GM21447 (cell line): ENCODE measurements at regions not wholly inside any gene's neighbourhood (a gene's known extent, or its start where the extent isn't known, plus 50 kb on each side); places are given as distances from the start of the nearest gene placed in this dataset.
A peak's percentile ranks its signal among the peaks of the same experiment; 100 is the strongest.
"Not testable (repeated sequence)": the region's sequence is repeated elsewhere in the genome, so short reads cannot be mapped to it uniquely, and the experiment has no call there.

Experiments
- ATAC-seq: cut with Tn5 transposase; IDR thresholded peaks from one replicate; pipeline ENCODE4 v1.9.1; 2021; ENCODE audit not compliant: unreplicated experiment

GRCh38 chr5:100641833-100642232 lies 106.7 kb downstream of the FAM174A start:
- no peak for ATAC-seq

GRCh38 chr5:100643473-100643872 lies 108.3 kb downstream of the FAM174A start:
- no peak for ATAC-seq

GRCh38 chr5:100644185-100644584 lies 109.0 kb downstream of the FAM174A start:
- ATAC-seq: no peak

- no peak for ATAC-seq
These were observed 109.6 kb downstream of the FAM174A start for GRCh38 chr5:100644776-100645175.

GRCh38 chr5:100646011-100646410 lies 110.8 kb downstream of the FAM174A start:
- ATAC-seq: no peak

- no peak for ATAC-seq
These were observed 111.5 kb downstream of the FAM174A start for GRCh38 chr5:100646691-100647090.

- peak; percentile 68 for ATAC-seq
These were observed 112.5 kb downstream of the FAM174A start for GRCh38 chr5:100647461-100648230.

GRCh38 chr5:100654895-100655294 lies 119.7 kb downstream of the FAM174A start:
- ATAC-seq: no peak

- not testable (repeated sequence) for ATAC-seq
These were observed 121.6 kb downstream of the FAM174A start for GRCh38 chr5:100656771-100657170.

GRCh38 chr5:100659080-100659795 lies 124.1 kb downstream of the FAM174A start:
- ATAC-seq: no peak

- no peak for ATAC-seq
These were observed 129.0 kb downstream of the FAM174A start for GRCh38 chr5:100664140-100664539.

- ATAC-seq: no peak
These were observed 132.0 kb downstream of the FAM174A start for GRCh38 chr5:100667161-100667630.

GRCh38 chr5:100668511-100668910 lies 133.3 kb downstream of the FAM174A start:
- no peak for ATAC-seq

- no peak for ATAC-seq
These were observed 141.8 kb downstream of the FAM174A start for GRCh38 chr5:100676817-100677631.

- no peak for ATAC-seq
These were observed 147.5 kb downstream of the FAM174A start for GRCh38 chr5:100682625-100683024.

GRCh38 chr5:100683881-100684280 lies 148.7 kb downstream of the FAM174A start:
- no peak for ATAC-seq

- not testable (repeated sequence) for ATAC-seq
These were observed 149.9 kb downstream of the FAM174A start for GRCh38 chr5:100685122-100685521.

- ATAC-seq: not testable (repeated sequence)
These were observed 153.7 kb downstream of the FAM174A start for GRCh38 chr5:100688834-100689233.

- no peak for ATAC-seq
These were observed 154.9 kb downstream of the FAM174A start for GRCh38 chr5:100690036-100690560.

GRCh38 chr5:100691085-100691484 lies 155.9 kb downstream of the FAM174A start:
- no peak for ATAC-seq

- no peak for ATAC-seq
These were observed 156.4 kb downstream of the FAM174A start for GRCh38 chr5:100691548-100691947.
